C4-2B (cell line): ENCODE measurements at regions not wholly inside any gene's neighbourhood (a gene's known extent, or its start where the extent isn't known, plus 50 kb on each side); places are given as distances from the start of the nearest gene placed in this dataset.

Experiments
- ZFX ChIP-seq: fragments of 450-650 bp; IDR thresholded peaks from 2 replicates; pipeline ENCODE4 v1.6.1; 2017
- TF ChIP-seq, protein P1 (sequence below): fragments of 450-650 bp; conservative IDR thresholded peaks from 2 replicates; pipeline ENCODE4 v1.5.1; 2017; ENCODE audit warnings: mild to moderate bottlenecking

DNA sequence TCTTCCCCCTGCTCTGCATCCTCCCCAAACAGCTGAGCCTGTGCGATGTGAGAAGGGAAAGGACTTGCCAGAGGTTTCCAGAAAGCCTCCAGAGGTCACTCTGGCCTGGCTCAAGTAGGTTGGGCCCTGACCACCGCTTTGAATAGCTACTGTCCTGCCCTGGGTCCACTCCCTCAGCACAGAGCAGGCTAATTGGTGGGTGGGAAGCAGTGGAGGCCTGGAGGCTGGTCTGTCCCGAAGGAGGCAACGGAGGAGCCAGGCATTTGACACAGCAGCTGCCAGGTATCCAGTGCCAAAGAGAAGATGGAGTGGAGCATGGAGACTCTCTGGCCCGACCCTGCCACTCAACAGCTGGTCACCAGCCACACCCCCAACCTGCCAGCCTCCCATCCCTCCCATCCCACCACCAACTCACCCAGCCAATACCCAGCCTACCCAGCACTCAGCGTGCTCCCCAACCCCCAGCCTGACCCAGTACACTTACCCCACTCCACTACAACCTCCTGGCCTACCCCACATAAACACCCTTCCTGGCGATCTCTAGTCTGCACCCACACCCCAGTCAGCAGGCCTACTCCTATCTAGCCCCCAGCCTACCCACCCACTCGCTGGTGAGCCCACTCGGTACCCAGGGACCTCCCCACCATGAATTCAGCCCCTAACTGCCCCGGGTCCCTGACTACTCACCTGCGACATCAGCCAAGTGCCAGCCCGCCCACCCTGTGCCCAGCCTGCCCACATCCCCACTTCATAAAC is 64.6 kb upstream of the COL13A1 start:
- TF ChIP-seq, protein P1, sequence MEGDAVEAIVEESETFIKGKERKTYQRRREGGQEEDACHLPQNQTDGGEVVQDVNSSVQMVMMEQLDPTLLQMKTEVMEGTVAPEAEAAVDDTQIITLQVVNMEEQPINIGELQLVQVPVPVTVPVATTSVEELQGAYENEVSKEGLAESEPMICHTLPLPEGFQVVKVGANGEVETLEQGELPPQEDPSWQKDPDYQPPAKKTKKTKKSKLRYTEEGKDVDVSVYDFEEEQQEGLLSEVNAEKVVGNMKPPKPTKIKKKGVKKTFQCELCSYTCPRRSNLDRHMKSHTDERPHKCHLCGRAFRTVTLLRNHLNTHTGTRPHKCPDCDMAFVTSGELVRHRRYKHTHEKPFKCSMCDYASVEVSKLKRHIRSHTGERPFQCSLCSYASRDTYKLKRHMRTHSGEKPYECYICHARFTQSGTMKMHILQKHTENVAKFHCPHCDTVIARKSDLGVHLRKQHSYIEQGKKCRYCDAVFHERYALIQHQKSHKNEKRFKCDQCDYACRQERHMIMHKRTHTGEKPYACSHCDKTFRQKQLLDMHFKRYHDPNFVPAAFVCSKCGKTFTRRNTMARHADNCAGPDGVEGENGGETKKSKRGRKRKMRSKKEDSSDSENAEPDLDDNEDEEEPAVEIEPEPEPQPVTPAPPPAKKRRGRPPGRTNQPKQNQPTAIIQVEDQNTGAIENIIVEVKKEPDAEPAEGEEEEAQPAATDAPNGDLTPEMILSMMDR, result no peak
- no peak for TF ChIP-seq ZFX
